Stimulated activated CD8-positive, alpha-beta memory T cell treated with anti-CD3 and anti-CD28 coated beads, Interleukin-12 subunit alpha, Interleukin-12 subunit beta, amount 100 ng/mL, for 24 hours (primary cell): ENCODE measurements at regions not wholly inside any gene's neighbourhood (a gene's known extent, or its start where the extent isn't known, plus 50 kb on each side); places are given as distances from the start of the nearest gene placed in this dataset.

Experiments
- DNase-seq: peaks from one replicate; pipeline ENCODE4 v3.0.0-alpha.2; 2020; ENCODE audit errors: extremely low read depth

DNA sequence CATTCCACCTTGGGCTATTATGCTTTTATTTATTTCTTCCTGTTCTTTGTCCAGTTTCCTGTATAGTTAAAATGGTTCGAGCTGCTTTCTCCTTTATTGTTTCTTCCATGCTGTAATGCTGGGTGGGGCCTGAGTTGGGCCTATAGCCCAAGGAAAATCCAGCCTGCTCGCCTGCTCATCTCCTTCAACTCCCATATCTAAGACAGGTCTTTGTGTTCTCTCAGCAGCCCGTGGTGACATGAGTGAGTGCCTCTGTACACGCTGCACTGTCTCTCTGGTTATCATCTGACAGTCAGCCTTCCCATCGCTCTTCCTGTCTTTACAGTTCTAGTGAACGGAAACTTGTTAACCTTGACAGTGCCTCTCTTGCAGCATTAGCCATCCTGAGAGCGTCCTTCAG, 221.9 kb upstream of the SLC10A2 start:
- no peak for DNase-seq

- DNase-seq = no peak
These were observed 221.4 kb upstream of the SLC10A2 start for GRCh38 chr13:103287659-103288058.

- no peak for DNase-seq
These were observed 218.2 kb upstream of the SLC10A2 start for GRCh38 chr13:103284466-103284865.

- no peak for DNase-seq
These were observed 217.2 kb upstream of the SLC10A2 start for GRCh38 chr13:103283451-103283820.

- no peak for DNase-seq
These were observed 216.6 kb upstream of the SLC10A2 start for GRCh38 chr13:103282571-103283450.

DNA sequence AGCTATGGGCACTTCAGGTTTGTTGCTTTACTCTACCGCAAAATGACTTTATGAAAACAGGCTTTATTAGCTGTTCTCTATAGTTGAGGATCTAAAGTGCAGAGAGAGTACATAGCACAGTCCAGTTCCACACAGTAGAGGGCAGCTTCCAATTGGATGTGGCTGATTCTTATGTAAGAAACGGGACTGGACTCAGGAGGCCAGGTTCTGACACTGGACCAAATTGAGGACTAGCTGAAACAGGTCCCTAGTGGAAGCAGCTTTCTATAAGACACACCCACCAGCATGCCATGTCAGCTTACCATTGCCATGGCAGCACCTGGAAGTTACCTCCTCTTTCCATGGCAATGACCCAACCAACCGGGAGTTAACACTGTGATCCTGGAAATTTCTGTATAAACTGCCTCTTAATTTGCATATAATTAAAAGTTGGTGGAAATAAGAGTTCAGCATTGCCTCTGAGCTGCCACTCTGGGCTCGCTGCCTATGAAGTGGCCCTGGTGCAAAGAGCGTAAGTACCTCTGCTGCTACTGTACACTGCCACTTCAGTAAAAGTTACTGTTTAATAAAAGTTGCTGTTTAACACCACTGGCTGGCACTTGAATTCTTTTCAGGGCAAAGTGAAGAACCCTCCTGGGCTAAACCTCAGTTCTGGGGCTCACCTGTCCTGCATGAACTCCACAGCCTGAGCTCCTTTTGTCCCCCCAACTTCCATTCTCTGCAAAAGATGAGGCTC, 211.9 kb upstream of the SLC10A2 start:
- DNase-seq = no peak

- DNase-seq = no peak
These were observed 210.7 kb upstream of the SLC10A2 start for GRCh38 chr13:103276775-103277498.

- no peak for DNase-seq
These were observed 209.5 kb upstream of the SLC10A2 start for GRCh38 chr13:103275722-103276121.

- DNase-seq = no peak
These were observed 208.9 kb upstream of the SLC10A2 start for GRCh38 chr13:103275081-103275480.

- DNase-seq = no peak
These were observed 207.6 kb upstream of the SLC10A2 start for GRCh38 chr13:103273825-103274224.

- DNase-seq = no peak
These were observed 206.6 kb upstream of the SLC10A2 start for GRCh38 chr13:103272770-103273169.

DNA sequence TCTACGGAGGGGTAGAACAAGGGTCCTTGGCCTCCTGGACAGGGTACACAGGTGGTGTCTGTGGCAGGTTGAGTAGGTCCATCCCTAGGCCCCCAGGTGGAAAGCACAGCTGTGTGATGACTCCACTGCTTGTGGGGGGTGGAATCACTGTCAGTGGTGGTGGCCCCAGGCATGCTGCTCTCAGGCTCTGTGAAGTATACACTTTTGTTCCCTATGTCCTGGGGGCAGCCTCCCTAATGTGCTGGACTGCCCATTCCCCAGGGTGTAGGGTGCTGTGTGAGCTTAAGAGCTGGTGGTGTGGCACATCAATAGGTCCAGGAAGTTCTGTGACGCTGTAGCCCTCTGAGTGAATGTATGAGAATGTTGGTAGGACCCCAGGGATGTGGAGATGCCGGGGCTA, 197.2 kb upstream of the SLC10A2 start:
- no peak for DNase-seq

- DNase-seq = no peak
These were observed 189.5 kb upstream of the SLC10A2 start for GRCh38 chr13:103255587-103256301.

- DNase-seq = no peak
These were observed 183.9 kb upstream of the SLC10A2 start for GRCh38 chr13:103250071-103250470.

GRCh38 chr13:103246581-103247200, 180.5 kb upstream of the SLC10A2 start:
- DNase-seq = no peak

DNA sequence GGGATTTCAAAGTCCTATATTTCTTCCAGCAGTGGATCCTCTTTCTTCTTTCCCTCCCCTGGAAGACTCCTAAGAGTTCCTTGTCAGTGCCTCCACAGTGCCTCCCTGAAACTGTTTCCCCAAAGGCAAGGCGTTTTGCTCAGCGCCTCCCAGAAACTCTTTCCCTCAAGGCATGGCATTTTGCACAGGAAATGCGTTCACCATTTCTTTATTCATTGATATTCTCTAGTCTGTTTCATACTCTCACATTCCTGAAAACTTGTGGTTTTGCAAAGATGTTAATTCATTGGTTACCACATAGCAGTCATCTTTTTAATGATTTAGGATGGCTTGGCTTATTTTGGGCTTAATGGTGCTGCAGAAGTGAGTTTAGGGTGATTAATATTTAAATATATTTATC, 177.3 kb upstream of the SLC10A2 start:
- DNase-seq = no peak

GRCh38 chr13:103238441-103238840, 172.2 kb upstream of the SLC10A2 start:
- no peak for DNase-seq

DNA sequence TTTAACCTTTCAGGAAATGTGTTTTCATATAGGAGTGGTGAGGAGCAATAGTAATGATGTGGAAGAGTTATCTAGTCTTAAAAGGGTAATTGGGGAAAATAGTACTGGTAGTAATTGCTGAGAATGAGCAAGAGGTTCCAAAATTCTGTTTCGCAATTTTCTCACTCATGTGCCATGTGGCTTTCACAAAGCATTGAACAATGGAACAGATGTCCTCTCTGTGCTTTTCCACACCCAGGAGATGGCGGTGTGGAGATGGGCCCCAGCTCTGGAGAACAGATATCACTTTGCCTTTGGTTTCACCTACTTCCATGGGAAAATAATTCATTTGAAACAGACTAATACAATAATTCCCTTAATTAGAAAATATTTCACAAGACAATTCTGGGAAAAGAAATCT, 170.0 kb upstream of the SLC10A2 start:
- DNase-seq = no peak

GRCh38 chr13:103229674-103230073, 163.5 kb upstream of the SLC10A2 start:
- no peak for DNase-seq

DNA sequence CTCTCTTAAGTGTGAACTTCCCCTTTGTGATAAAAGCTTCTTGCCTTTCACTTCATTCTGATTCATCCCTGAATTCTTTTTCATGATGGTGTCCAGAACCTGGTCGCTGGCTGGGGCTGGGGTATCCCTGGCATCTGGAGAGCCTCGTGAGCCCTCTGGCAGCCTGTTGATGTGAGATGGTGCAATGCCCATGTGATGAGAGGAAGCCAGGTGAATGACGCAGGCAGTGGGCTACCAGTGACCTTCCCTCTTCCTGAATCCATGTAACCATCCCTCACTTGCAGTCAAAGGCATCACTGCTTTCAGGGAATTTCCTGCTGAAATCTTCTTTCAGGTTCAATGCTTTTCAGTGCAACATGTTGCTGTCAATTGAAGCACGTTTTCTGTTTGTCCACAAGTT, 158.6 kb upstream of the SLC10A2 start:
- no peak for DNase-seq

DNA sequence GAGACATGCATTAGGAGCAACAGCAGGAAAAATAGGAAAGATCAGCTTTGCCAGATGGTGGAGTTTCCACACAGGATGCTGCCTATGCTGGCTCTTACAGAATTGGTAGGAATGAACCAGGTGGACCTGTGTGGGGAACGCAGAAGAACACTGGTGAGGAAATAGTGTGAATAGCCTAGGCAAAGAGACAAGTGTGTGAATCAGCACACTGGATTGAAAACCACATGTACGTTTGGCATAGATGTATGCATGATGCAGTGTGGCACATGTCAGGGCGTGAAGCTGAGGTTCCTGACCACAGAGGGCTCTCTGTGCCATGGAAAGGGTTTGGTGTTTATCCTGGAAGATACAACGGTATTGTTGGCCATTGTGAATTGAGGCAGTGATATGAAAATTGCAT, 156.5 kb upstream of the SLC10A2 start:
- no peak for DNase-seq
